Tibial artery (tissue), 4 donors: ENCODE measurements at regions not wholly inside any gene's neighbourhood (a gene's known extent, or its start where the extent isn't known, plus 50 kb on each side); places are given as distances from the start of the nearest gene placed in this dataset.
"Not testable (repeated sequence)": the region's sequence is repeated elsewhere in the genome, so short reads cannot be mapped to it uniquely, and the experiment has no call there.

Experiments used
- DNase-seq, 2 donors: peaks; one replicate each; pipeline ENCODE4 v3.0.0-alpha.2; 2019
- H3K27ac ChIP-seq, 2 donors: fragments of 200-600 bp; sonication (generic) in 1 of 2; 1 replicate in 1 of 2; 2 replicates in 1 of 2; pipeline ENCODE4 v1.5.1; 2018 to 2019; ENCODE audit warnings: mild to moderate bottlenecking in 1 of 2
- H3K27me3 ChIP-seq, 2 donors: fragments of 200-600 bp; sonication (generic) in 1 of 2; one replicate each; pipeline versions ENCODE4 v1.5.1 to v1.6.0; 2016 to 2019
- H3K36me3 ChIP-seq, 3 donors: fragments of 200-600 bp; sonication (generic) in 2 of 3; one replicate each; pipeline ENCODE4 v1.5.1; 2016 to 2019; ENCODE audit warnings: mild to moderate bottlenecking in 2 of 3
- H3K4me1 ChIP-seq, 4 donors: fragments of 200-600 bp; sonication (generic) in 2 of 4; 1 replicate in 3 of 4; 2 replicates in 1 of 4; pipeline ENCODE4 v1.5.1; 2016 to 2019
- H3K4me3 ChIP-seq, 2 donors: fragments of 200-600 bp; sonication (generic) in 1 of 2; 1 replicate in 1 of 2; 2 replicates in 1 of 2; pipeline ENCODE4 v1.5.1; 2018 to 2019; ENCODE audit warnings: mild to moderate bottlenecking in 2 of 2
- H3K9me3 ChIP-seq, 3 donors: fragments of 200-600 bp; sonication (generic) in 1 of 3; one replicate each; pipeline ENCODE4 v1.5.1; 2016 to 2019
- CTCF ChIP-seq, 2 experiments: fragments of 200-600 bp in 1 of 2; fragments of 450-650 bp in 1 of 2; IDR thresholded peaks; one replicate each; pipeline ENCODE4 v1.5.1; 2017 to 2019; ENCODE audit warnings: antibody characterized with exemption in 2 of 2, mild to moderate bottlenecking in 1 of 2, moderate library complexity in 1 of 2
- intact Hi-C: fragments of 100-400 bp; cut with DNase I; formaldehyde crosslinking; loops from one replicate; pipeline ENCODE4 v1.15.0; 2023; ENCODE audit warnings: low total_unique reads

- DNase-seq = no peak
- Histone ChIP-seq H3K4me3 (no peak overlapping the region), H3K27me3 (no peaks in the 10 kb centered on the region), H3K36me3 (no peaks in the 10 kb centered on the region), H3K4me1 (peaks cover 0 to 15% (median 3%) of the 10 kb centered on the region in 4 donors), H3K9me3 (peaks cover 0 to 9% (median 0%) of the 10 kb centered on the region in 3 donors), H3K27ac (no peak overlapping the region)
- no peak for TF ChIP-seq CTCF (IDR thresholded peaks at IDR 0.05)
- intact Hi-C loops = no loop called here
Measured at GRCh38 chr6:15893556-15894253, 230.9 kb upstream of the DTNBP1 start.

- H3K27me3 ChIP-seq = no peaks in the 10 kb centered on the region
- H3K36me3 ChIP-seq = no peaks in the 10 kb centered on the region
- peaks cover 0 to 9% (median 0%) of the 10 kb centered on the region in 3 donors for H3K9me3 ChIP-seq
- no peak overlapping the region for H3K4me3 ChIP-seq
- intact Hi-C loops = no loop called here
- H3K4me1 ChIP-seq = peaks cover 0 to 10% (median 2%) of the 10 kb centered on the region in 4 donors
- H3K27ac ChIP-seq = no peak overlapping the region
- DNase-seq = no peak
- no peak for TF ChIP-seq CTCF (IDR thresholded peaks at IDR 0.05)
Measured at GRCh38 chr6:15892369-15892768, 229.5 kb upstream of the DTNBP1 start.

- Histone ChIP-seq H3K4me3 (no peak overlapping the region), H3K36me3 (no peaks in the 10 kb centered on the region), H3K27me3 (no peaks in the 10 kb centered on the region), H3K4me1 (no peaks in the 10 kb centered on the region), H3K27ac (no peak overlapping the region), H3K9me3 (peaks cover 0 to 9% (median 0%) of the 10 kb centered on the region in 3 donors)
- intact Hi-C loops = no loop called here
- DNase-seq = peak in 1 of 2 donors; percentile 38
- TF ChIP-seq CTCF (IDR thresholded peaks at IDR 0.05) = no peak
Measured at GRCh38 chr6:15888798-15889772, 226.3 kb upstream of the DTNBP1 start.

GRCh38 chr6:15887491-15888461 is 224.9 kb upstream of the DTNBP1 start:
- TF ChIP-seq CTCF (IDR thresholded peaks at IDR 0.05) = no peak
- H3K36me3 ChIP-seq = no peaks in the 10 kb centered on the region
- no peaks in the 10 kb centered on the region for H3K9me3 ChIP-seq
- intact Hi-C loops = no loop called here
- H3K4me3 ChIP-seq = no peak overlapping the region
- no peak overlapping the region for H3K27ac ChIP-seq
- no peaks in the 10 kb centered on the region for H3K27me3 ChIP-seq
- DNase-seq = no peak
- H3K4me1 ChIP-seq = no peaks in the 10 kb centered on the region

- Histone ChIP-seq H3K36me3 (no peaks in the 10 kb centered on the region), H3K9me3 (no peaks in the 10 kb centered on the region), H3K4me1 (no peaks in the 10 kb centered on the region), H3K27ac (no peak overlapping the region), H3K4me3 (no peak overlapping the region), H3K27me3 (no peaks in the 10 kb centered on the region)
- TF ChIP-seq CTCF (IDR thresholded peaks at IDR 0.05) = no peak
- intact Hi-C loops = no loop called here
- DNase-seq = no peak
Measured at GRCh38 chr6:15885624-15886023, 222.8 kb upstream of the DTNBP1 start.

GRCh38 chr6:15883593-15883992 is 220.8 kb upstream of the DTNBP1 start:
- H3K27ac ChIP-seq, H3K36me3 ChIP-seq, intact Hi-C loops, DNase-seq, H3K4me3 ChIP-seq, H3K9me3 ChIP-seq, H3K27me3 ChIP-seq, H3K4me1 ChIP-seq: not testable (repeated sequence)
